ENCODE measurements at regions not wholly inside any gene's neighbourhood (a gene's known extent, or its start where the extent isn't known, plus 50 kb on each side); places are given as distances from the start of the nearest gene placed in this dataset.

DNA sequence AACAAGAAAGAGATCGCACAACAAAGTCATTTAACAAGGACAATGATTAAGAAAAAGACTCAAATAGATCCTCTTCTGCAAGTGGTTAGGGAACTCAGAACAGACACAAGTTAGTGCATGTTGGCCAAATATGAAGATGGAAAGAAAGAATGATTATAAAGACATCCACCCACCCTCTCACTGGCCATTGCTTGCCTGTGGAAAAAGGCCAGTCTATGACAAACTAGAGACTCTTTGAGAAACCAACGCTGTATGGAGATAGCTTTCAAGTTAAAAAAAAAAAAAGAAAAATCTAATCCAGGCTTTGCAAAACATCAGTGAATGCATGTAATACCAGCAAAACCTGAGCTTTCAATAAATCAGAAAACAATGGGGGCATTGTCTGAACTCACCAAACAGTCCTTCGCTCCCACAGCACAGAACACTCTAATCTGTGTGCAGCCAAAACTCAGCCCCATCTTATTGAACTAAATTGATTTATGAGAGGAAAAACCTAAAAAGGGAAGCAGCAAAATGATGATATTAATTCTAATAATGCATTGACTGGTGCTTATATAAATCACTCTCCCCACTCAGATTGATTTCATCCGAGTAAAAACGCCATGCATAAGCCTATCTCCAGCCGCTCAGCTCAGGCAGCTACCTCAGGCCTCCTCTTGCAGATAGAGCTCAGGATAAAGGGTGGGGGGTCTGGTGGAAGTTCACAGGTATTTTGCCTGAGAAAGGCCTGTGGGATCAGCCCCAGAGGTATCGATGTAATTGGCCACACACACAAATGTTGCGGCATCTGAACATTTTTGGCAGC is 547.1 kb downstream of the CCDC171 start:
- Histone ChIP-seq H3K9me3 (ENCODE audit: control insufficient read depth in 4 of 4, low read length in 3 of 4) (no peaks in the 10 kb centered on the region), H3K4me1 (ENCODE audit: control insufficient read depth in 4 of 4, insufficient read depth in 4 of 4, low read length in 3 of 4) (no peaks in the 10 kb centered on the region), H3K27ac (ENCODE audit: low read depth in 1 of 2, low read length in 2 of 2) (peak overlapping the region in 1 of 2 donors; percentile 31), H3K9ac (ENCODE audit: low read depth in 1 of 2, low read length in 2 of 2) (no peak overlapping the region), H3K36me3 (ENCODE audit: control insufficient read depth in 4 of 4, insufficient read depth in 3 of 4, low read depth in 1 of 4, low read length in 3 of 4) (no peaks in the 10 kb centered on the region), H3K4me3 (ENCODE audit: low read depth in 1 of 3, low read length in 3 of 3) (no peak overlapping the region), H3K27me3 (ENCODE audit: control insufficient read depth in 4 of 4, insufficient read depth in 4 of 4, low read length in 3 of 4) (peaks cover 0 to 4% (median 0%) of the 10 kb centered on the region in 4 donors)
- 83% methylated on average over 8 of the region's 8 CpGs for WGBS
- no peak for TF ChIP-seq GABPA (IDR thresholded peaks at IDR 0.05 in 1 of 2, conservative IDR thresholded peaks at IDR 0.05 in 1 of 2)
- TF ChIP-seq NR2F2 (IDR thresholded peaks at IDR 0.05), result no peak
- TF ChIP-seq YY1 (IDR thresholded peaks at IDR 0.05), result no peak
- no peak for TF ChIP-seq RXRA (IDR thresholded peaks at IDR 0.05)
- no peak for TF ChIP-seq SP1 (IDR thresholded peaks at IDR 0.05)
- TF ChIP-seq RAD21 (IDR thresholded peaks at IDR 0.05), result no peak
- DNase-seq (ENCODE audit: low spot score), result no peak

DNA sequence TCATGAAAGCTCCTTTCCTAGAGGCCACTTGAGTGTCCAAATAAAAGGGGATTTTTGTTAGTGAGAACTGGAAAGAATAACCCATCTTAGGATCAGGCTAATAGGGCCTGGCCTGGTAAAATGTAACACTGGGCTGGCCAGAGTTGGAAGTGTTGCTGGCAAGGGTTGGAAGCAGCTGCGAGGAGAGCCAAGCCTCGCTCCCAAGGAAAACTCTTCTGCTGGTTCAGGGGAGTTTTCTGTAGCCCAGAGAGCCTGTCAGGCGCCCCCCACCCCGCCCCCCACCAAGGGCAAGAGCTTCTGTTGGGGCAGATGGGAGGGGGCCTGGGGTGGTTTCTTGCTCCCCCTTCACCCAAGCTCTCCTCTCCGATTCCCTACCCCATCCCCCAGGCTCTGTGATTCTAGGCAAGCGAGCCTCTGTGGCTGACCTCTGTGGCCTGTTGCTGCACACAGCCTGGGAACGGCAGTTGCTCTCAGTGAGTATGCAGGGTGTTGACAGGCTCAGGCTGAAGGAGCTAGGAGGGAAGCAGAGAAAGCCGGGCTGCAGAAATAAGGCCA is 547.8 kb downstream of the CCDC171 start:
- peaks cover 0 to 4% (median 0%) of the 10 kb centered on the region in 4 donors for H3K27me3 ChIP-seq (ENCODE audit: control insufficient read depth in 4 of 4, insufficient read depth in 4 of 4, low read length in 3 of 4)
- H3K4me3 ChIP-seq (ENCODE audit: low read depth in 1 of 3, low read length in 3 of 3), result no peak overlapping the region
- no peaks in the 10 kb centered on the region for H3K9me3 ChIP-seq (ENCODE audit: control insufficient read depth in 4 of 4, low read length in 3 of 4)
- H3K27ac ChIP-seq (ENCODE audit: low read depth in 1 of 2, low read length in 2 of 2), result peak overlapping the region in 1 of 2 donors; percentile 31
- WGBS, result 64% methylated on average over 8 of the region's 8 CpGs
- no peak for TF ChIP-seq JUND (IDR thresholded peaks at IDR 0.05)
- TF ChIP-seq NR2F2 (IDR thresholded peaks at IDR 0.05), result peak; percentile 82
- H3K4me1 ChIP-seq (ENCODE audit: control insufficient read depth in 4 of 4, insufficient read depth in 4 of 4, low read length in 3 of 4), result no peaks in the 10 kb centered on the region
- H3K36me3 ChIP-seq (ENCODE audit: control insufficient read depth in 4 of 4, insufficient read depth in 3 of 4, low read depth in 1 of 4, low read length in 3 of 4), result no peaks in the 10 kb centered on the region
- H3K9ac ChIP-seq (ENCODE audit: low read depth in 1 of 2, low read length in 2 of 2), result no peak overlapping the region
- DNase-seq (ENCODE audit: low spot score), result peak; percentile 36

DNA sequence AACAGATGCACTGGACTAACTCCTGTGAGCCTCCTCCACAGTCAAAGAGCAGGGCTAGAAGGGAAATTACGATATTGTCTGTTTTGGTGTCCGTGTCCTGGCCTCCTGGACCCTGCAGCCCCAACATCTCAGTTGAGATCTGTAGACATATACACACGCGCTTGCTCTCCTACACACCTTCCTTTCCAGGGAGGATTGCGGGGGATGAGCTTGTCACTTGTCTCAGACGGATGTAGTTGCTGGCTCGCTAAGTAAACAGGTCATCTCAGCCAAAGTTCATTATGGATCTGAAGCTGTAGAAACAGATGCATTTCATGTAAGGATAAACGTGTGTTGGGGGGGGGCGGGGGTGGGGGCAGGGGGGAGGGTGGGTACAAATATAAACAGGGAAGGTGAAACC is 549.3 kb downstream of the CCDC171 start:
- WGBS, result 36% methylated on average over 9 of the region's 9 CpGs
- TF ChIP-seq YY1 (IDR thresholded peaks at IDR 0.05), result no peak
- TF ChIP-seq, protein P1, sequence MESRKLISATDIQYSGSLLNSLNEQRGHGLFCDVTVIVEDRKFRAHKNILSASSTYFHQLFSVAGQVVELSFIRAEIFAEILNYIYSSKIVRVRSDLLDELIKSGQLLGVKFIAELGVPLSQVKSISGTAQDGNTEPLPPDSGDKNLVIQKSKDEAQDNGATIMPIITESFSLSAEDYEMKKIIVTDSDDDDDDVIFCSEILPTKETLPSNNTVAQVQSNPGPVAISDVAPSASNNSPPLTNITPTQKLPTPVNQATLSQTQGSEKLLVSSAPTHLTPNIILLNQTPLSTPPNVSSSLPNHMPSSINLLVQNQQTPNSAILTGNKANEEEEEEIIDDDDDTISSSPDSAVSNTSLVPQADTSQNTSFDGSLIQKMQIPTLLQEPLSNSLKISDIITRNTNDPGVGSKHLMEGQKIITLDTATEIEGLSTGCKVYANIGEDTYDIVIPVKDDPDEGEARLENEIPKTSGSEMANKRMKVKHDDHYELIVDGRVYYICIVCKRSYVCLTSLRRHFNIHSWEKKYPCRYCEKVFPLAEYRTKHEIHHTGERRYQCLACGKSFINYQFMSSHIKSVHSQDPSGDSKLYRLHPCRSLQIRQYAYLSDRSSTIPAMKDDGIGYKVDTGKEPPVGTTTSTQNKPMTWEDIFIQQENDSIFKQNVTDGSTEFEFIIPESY (IDR thresholded peaks at IDR 0.05), result no peak
- no peak for TF ChIP-seq JUND (IDR thresholded peaks at IDR 0.05)
- TF ChIP-seq FOXA1 (IDR thresholded peaks at IDR 0.05), result no peak
- no peak for TF ChIP-seq GABPA (IDR thresholded peaks at IDR 0.05 in 1 of 2, conservative IDR thresholded peaks at IDR 0.05 in 1 of 2)
- no peak for TF ChIP-seq ATF3 (IDR thresholded peaks at IDR 0.05)
- TF ChIP-seq SP1 (IDR thresholded peaks at IDR 0.05), result no peak
- TF ChIP-seq TAF1 (conservative IDR thresholded peaks at IDR 0.05), result no peak
- TF ChIP-seq FOXA2 (IDR thresholded peaks at IDR 0.05), result no peak
- no peak overlapping the region for H3K4me3 ChIP-seq (ENCODE audit: low read depth in 1 of 3, low read length in 3 of 3)
- H3K4me1 ChIP-seq (ENCODE audit: control insufficient read depth in 4 of 4, insufficient read depth in 4 of 4, low read length in 3 of 4), result no peaks in the 10 kb centered on the region
- no peak overlapping the region for H3K9ac ChIP-seq (ENCODE audit: low read depth in 1 of 2, low read length in 2 of 2)
- no peaks in the 10 kb centered on the region for H3K36me3 ChIP-seq (ENCODE audit: control insufficient read depth in 4 of 4, insufficient read depth in 3 of 4, low read depth in 1 of 4, low read length in 3 of 4)
- no peak overlapping the region for H3K27ac ChIP-seq (ENCODE audit: low read depth in 1 of 2, low read length in 2 of 2)
- no peaks in the 10 kb centered on the region for H3K9me3 ChIP-seq (ENCODE audit: control insufficient read depth in 4 of 4, low read length in 3 of 4)
- peaks cover 0 to 4% (median 0%) of the 10 kb centered on the region in 4 donors for H3K27me3 ChIP-seq (ENCODE audit: control insufficient read depth in 4 of 4, insufficient read depth in 4 of 4, low read length in 3 of 4)
- no peak for DNase-seq (ENCODE audit: low spot score)

All from liver (tissue), 7 donors.